Thyroid gland (tissue), 4 donors: ENCODE measurements at regions not wholly inside any gene's neighbourhood (a gene's known extent, or its start where the extent isn't known, plus 50 kb on each side); places are given as distances from the start of the nearest gene placed in this dataset.

Experiments used
- DNase-seq, 2 donors: peaks; one replicate each; pipeline ENCODE4 v3.0.0-alpha.2; 2019
- H3K27ac ChIP-seq, 3 donors: fragments of 200-600 bp; sonication (generic); 1 replicate in 2 of 3; 2 replicates in 1 of 3; pipeline ENCODE4 v1.5.1; 2016 to 2019; ENCODE audit warnings: mild to moderate bottlenecking in 1 of 3, moderate library complexity in 1 of 3
- H3K27me3 ChIP-seq: fragments of 200-600 bp; sonication (generic); one replicate; pipeline ENCODE4 v1.5.1; 2019
- H3K36me3 ChIP-seq, 2 donors: fragments of 200-600 bp; sonication (generic); one replicate each; pipeline ENCODE4 v1.5.1; 2016 to 2019
- H3K4me1 ChIP-seq, 2 donors: fragments of 200-600 bp; sonication (generic); one replicate each; pipeline ENCODE4 v1.5.1; 2017 to 2019
- H3K4me3 ChIP-seq, 3 donors: fragments of 200-600 bp; sonication (generic); replicated peaks in 1 of 3; 1 replicate in 2 of 3; 2 replicates in 1 of 3; pipeline ENCODE4 v1.5.1; 2016; ENCODE audit warnings: mild to moderate bottlenecking in 1 of 3
- H3K9me3 ChIP-seq: fragments of 200-600 bp; sonication (generic); one replicate; pipeline ENCODE4 v1.5.1; 2017
- CTCF ChIP-seq, 6 experiments: fragments of 200-600 bp in 3 of 6; fragments of 450-650 bp in 3 of 6; sonication (generic) in 3 of 6; IDR thresholded peaks; one replicate each; pipeline ENCODE4 v1.5.1; 2016 to 2019; ENCODE audit warnings: antibody characterized with exemption in 6 of 6, mild to moderate bottlenecking in 2 of 6, inconsistent platforms in 1 of 6, moderate library complexity in 1 of 6
- POLR2A ChIP-seq, 2 donors: fragments of 450-650 bp; IDR thresholded peaks; one replicate each; pipeline ENCODE4 v1.6.1; 2017; ENCODE audit warnings: antibody characterized with exemption in 2 of 2, mild to moderate bottlenecking in 2 of 2, moderate library complexity in 1 of 2
- WGBS, 2 donors: methylation state at CpG; one replicate each; pipeline ENCODE4 v1.1.5; 2017; 5-methylcytosine and 5-hydroxymethylcytosine counted together
- intact Hi-C: fragments of 100-400 bp; cut with DNase I; formaldehyde crosslinking; loops from one replicate; pipeline ENCODE4 v1.15.1; 2023

- DNase-seq, result no peak
- H3K4me3 ChIP-seq, result no peak overlapping the region
- H3K4me1 ChIP-seq, result no peaks in the 10 kb centered on the region
- no peaks in the 10 kb centered on the region for H3K27me3 ChIP-seq
- H3K36me3 ChIP-seq, result no peaks in the 10 kb centered on the region
- H3K27ac ChIP-seq, result no peak overlapping the region
- 44 to 55% methylated on average over 3 of the region's 3 CpGs for whole genome bisulfite sequencing, 2 donors
- TF ChIP-seq CTCF (IDR thresholded peaks at IDR 0.05) (no peak), POLR2A (IDR thresholded peaks at IDR 0.05) (no peak)
- intact Hi-C loops, result no loop called here
- no peaks in the 10 kb centered on the region for H3K9me3 ChIP-seq
These were observed 164.7 kb upstream of the RGMA start for GRCh38 chr15:93253681-93254080.

- Histone ChIP-seq H3K9me3 (no peaks in the 10 kb centered on the region), H3K4me3 (no peak overlapping the region), H3K27ac (no peak overlapping the region), H3K4me1 (no peaks in the 10 kb centered on the region), H3K27me3 (no peaks in the 10 kb centered on the region), H3K36me3 (no peaks in the 10 kb centered on the region)
- intact Hi-C loops, result no loop called here
- WGBS, 2 donors, result 86 to 95% methylated on average over 2 of the region's 2 CpGs
- DNase-seq, result no peak
- TF ChIP-seq POLR2A (IDR thresholded peaks at IDR 0.05) (no peak), CTCF (IDR thresholded peaks at IDR 0.05) (no peak)
These were observed 163.8 kb upstream of the RGMA start for GRCh38 chr15:93252780-93253179.

GRCh38 chr15:93250950-93251349 lies 161.9 kb upstream of the RGMA start:
- Histone ChIP-seq H3K4me1 (no peaks in the 10 kb centered on the region), H3K9me3 (no peaks in the 10 kb centered on the region), H3K27me3 (no peaks in the 10 kb centered on the region), H3K4me3 (no peak overlapping the region), H3K27ac (no peak overlapping the region), H3K36me3 (no peaks in the 10 kb centered on the region)
- TF ChIP-seq CTCF (IDR thresholded peaks at IDR 0.05) (no peak), POLR2A (IDR thresholded peaks at IDR 0.05) (no peak)
- WGBS, 2 donors, result 66 to 75% methylated on average over 8 of the region's 8 CpGs
- intact Hi-C loops, result no loop called here
- no peak for DNase-seq

GRCh38 chr15:93250209-93250608 lies 161.2 kb upstream of the RGMA start:
- DNase-seq, result no peak
- H3K27ac ChIP-seq, result no peak overlapping the region
- no peaks in the 10 kb centered on the region for H3K4me1 ChIP-seq
- TF ChIP-seq POLR2A (IDR thresholded peaks at IDR 0.05), result no peak
- TF ChIP-seq CTCF (IDR thresholded peaks at IDR 0.05), result no peak
- WGBS, 2 donors, result 67 to 69% methylated on average over 2 of the region's 2 CpGs
- no peak overlapping the region for H3K4me3 ChIP-seq
- no peaks in the 10 kb centered on the region for H3K9me3 ChIP-seq
- no peaks in the 10 kb centered on the region for H3K27me3 ChIP-seq
- intact Hi-C loops, result no loop called here
- no peaks in the 10 kb centered on the region for H3K36me3 ChIP-seq

GRCh38 chr15:93249623-93250022 lies 160.6 kb upstream of the RGMA start:
- no peaks in the 10 kb centered on the region for H3K9me3 ChIP-seq
- TF ChIP-seq POLR2A (IDR thresholded peaks at IDR 0.05) (no peak), CTCF (IDR thresholded peaks at IDR 0.05) (no peak)
- H3K4me1 ChIP-seq, result no peaks in the 10 kb centered on the region
- no peak overlapping the region for H3K4me3 ChIP-seq
- no peaks in the 10 kb centered on the region for H3K36me3 ChIP-seq
- WGBS, 2 donors, result 78% methylated on average over 7 of the region's 7 CpGs
- DNase-seq, result no peak
- no peaks in the 10 kb centered on the region for H3K27me3 ChIP-seq
- intact Hi-C loops, result no loop called here
- no peak overlapping the region for H3K27ac ChIP-seq
